Activated B cell treated with CpG ODN at 0.5 μM for 24 hours (primary cell): ENCODE measurements at regions not wholly inside any gene's neighbourhood (a gene's known extent, or its start where the extent isn't known, plus 50 kb on each side); places are given as distances from the start of the nearest gene placed in this dataset.

Source experiments
- ATAC-seq: fragments of 200-7000 bp; cut with Tn5 transposase; one replicate; pipeline ENCODE4 v1.10.0; 2021; ENCODE audit warnings: low read depth, mild to moderate bottlenecking, moderate library complexity
- CTCF ChIA-PET: fragments of 350-600 bp; sonication (Branson Sonifier 250); formaldehyde crosslinking; loops from one replicate; lab custom pipeline; 2021; ENCODE audit warnings: antibody characterized with exemption; lab: Charles Lee
- POLR2A ChIA-PET: fragments of 350-600 bp; sonication (Branson Sonifier 250); formaldehyde crosslinking; loops from one replicate; lab custom pipeline; 2021; ENCODE audit warnings: antibody characterized with exemption; lab: Charles Lee
- DNase-seq: peaks from one replicate; pipeline ENCODE4 v3.0.0; 2022
- H3K27ac Mint-ChIP-seq: one replicate; pipeline ENCODE4 v1.8.0; 2020; ENCODE audit warnings: mixed read lengths
- H3K27me3 Mint-ChIP-seq: one replicate; pipeline ENCODE4 v1.8.0; 2021; ENCODE audit warnings: mixed read lengths
- H3K36me3 Mint-ChIP-seq: one replicate; pipeline ENCODE4 v1.8.0; 2021; ENCODE audit warnings: low read depth, mixed read lengths
- H3K4me1 Mint-ChIP-seq: one replicate; pipeline ENCODE4 v1.8.0; 2021; ENCODE audit warnings: mixed read lengths
- H3K4me3 Mint-ChIP-seq: one replicate; pipeline ENCODE4 v1.8.0; 2020; ENCODE audit warnings: mild to moderate bottlenecking, mixed read lengths
- H3K9me3 Mint-ChIP-seq: one replicate; pipeline ENCODE4 v1.8.0; 2020; ENCODE audit warnings: mixed read lengths
- intact Hi-C: fragments of 100-400 bp; cut with micrococcal nuclease; formaldehyde crosslinking; loops from one replicate; pipeline ENCODE4 v1.15.1; 2024
- TF ChIP-seq, protein P1 (sequence below): fragments of 200-600 bp; IDR thresholded peaks from one replicate; pipeline ENCODE4 v1.8.0; 2022; ENCODE audit warnings: antibody characterized with exemption, mild to moderate bottlenecking

GRCh38 chr3:24943961-24944360 is 449.3 kb upstream of the THRB start:
- ChIA-PET POLR2A (no interaction called here), CTCF (no interaction called here)
- Mint-ChIP-seq H3K4me1 (no peaks in the 10 kb centered on the region), H3K36me3 (no peaks in the 10 kb centered on the region), H3K27ac (no peak overlapping the region), H3K27me3 (no peaks in the 10 kb centered on the region), H3K4me3 (no peak overlapping the region), H3K9me3 (no peaks in the 10 kb centered on the region)
- DNase-seq: no peak
- TF ChIP-seq, protein P1, sequence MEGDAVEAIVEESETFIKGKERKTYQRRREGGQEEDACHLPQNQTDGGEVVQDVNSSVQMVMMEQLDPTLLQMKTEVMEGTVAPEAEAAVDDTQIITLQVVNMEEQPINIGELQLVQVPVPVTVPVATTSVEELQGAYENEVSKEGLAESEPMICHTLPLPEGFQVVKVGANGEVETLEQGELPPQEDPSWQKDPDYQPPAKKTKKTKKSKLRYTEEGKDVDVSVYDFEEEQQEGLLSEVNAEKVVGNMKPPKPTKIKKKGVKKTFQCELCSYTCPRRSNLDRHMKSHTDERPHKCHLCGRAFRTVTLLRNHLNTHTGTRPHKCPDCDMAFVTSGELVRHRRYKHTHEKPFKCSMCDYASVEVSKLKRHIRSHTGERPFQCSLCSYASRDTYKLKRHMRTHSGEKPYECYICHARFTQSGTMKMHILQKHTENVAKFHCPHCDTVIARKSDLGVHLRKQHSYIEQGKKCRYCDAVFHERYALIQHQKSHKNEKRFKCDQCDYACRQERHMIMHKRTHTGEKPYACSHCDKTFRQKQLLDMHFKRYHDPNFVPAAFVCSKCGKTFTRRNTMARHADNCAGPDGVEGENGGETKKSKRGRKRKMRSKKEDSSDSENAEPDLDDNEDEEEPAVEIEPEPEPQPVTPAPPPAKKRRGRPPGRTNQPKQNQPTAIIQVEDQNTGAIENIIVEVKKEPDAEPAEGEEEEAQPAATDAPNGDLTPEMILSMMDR: no peak
- intact Hi-C loops: no loop called here
- no peak for ATAC-seq

GRCh38 chr3:24944805-24945520 is 450.3 kb upstream of the THRB start:
- Mint-ChIP-seq H3K9me3 (no peaks in the 10 kb centered on the region), H3K4me1 (no peaks in the 10 kb centered on the region), H3K4me3 (no peak overlapping the region), H3K27ac (no peak overlapping the region), H3K27me3 (no peaks in the 10 kb centered on the region), H3K36me3 (no peaks in the 10 kb centered on the region)
- ChIA-PET POLR2A (no interaction called here), CTCF (no interaction called here)
- TF ChIP-seq, protein P1: no peak
- no peak for DNase-seq
- intact Hi-C loops: no loop called here
- no peak for ATAC-seq

DNA sequence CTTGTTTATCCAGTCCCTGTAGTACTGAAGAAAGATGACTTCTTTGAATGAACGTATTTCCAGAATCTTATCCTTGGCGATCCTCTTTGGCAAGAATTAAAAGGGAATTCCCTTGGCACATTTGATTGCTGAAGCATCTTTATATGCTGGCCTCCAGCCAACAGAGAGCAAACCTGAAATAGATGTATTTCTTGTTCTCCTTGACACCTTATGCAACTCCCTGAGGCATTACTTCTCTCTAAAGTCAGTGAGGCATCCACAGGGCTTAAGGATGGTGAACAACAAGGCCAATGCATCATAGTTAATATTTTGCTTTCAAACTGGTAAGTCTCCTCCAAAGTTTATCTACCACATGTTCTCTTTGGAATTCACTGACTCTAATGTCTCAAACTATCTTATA is 450.9 kb upstream of the THRB start:
- TF ChIP-seq, protein P1: no peak
- Mint-ChIP-seq H3K27ac (no peak overlapping the region), H3K9me3 (no peaks in the 10 kb centered on the region), H3K36me3 (no peaks in the 10 kb centered on the region), H3K27me3 (no peaks in the 10 kb centered on the region), H3K4me1 (no peaks in the 10 kb centered on the region), H3K4me3 (no peak overlapping the region)
- no peak for ATAC-seq
- POLR2A ChIA-PET: no interaction called here
- DNase-seq: no peak
- CTCF ChIA-PET: no interaction called here
- intact Hi-C loops: no loop called here

DNA sequence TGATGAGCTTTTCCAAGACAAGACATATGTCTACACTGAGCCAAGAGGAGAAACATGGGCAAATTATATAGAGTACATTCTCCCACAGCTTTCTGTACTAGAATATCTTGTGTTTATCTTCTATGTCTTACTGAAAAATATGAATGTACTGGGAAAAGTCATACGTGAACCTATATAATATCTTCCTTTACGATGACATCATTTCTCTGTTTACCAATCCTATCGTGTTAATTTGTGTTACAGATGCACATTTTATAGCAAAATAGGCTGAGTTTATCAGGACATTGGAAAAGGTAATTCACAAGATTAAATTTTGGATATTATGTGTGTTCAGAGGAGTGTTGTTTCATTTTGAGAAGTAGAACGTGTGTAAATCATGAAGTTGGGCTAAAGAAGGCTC is 452.5 kb upstream of the THRB start:
- intact Hi-C loops: no loop called here
- ChIA-PET CTCF (no interaction called here), POLR2A (no interaction called here)
- no peaks in the 10 kb centered on the region for H3K36me3 Mint-ChIP-seq
- H3K4me1 Mint-ChIP-seq: no peaks in the 10 kb centered on the region
- no peak overlapping the region for H3K27ac Mint-ChIP-seq
- ATAC-seq (no peak), DNase-seq (no peak)
- H3K9me3 Mint-ChIP-seq: no peaks in the 10 kb centered on the region
- no peak overlapping the region for H3K4me3 Mint-ChIP-seq
- TF ChIP-seq, protein P1: no peak
- no peaks in the 10 kb centered on the region for H3K27me3 Mint-ChIP-seq

DNA sequence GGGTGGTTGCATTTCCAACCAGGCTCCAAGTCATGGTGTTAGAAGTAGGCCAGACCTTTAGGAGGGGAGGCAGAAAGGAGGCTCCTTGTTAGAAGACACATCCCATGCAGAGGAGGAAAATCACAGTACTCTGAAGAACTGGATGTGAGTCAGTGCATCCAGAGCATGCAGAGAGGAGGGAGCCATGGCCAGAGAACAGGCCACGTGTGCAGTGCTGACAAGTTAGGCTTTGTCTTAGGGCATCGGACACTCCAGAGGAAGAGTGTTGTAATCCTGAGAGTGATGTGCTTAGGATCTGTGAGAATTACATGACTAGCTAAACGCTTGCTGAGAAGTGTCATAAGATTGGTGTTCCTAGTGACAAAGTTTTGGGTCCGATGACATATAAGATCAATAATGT is 456.5 kb upstream of the THRB start:
- CTCF ChIA-PET: no interaction called here
- no peak overlapping the region for H3K27ac Mint-ChIP-seq
- no peak for ATAC-seq

More for the DNA sequence above, 456.5 kb upstream of the THRB start:
- no peaks in the 10 kb centered on the region for H3K36me3 Mint-ChIP-seq
- no peaks in the 10 kb centered on the region for H3K27me3 Mint-ChIP-seq
- H3K4me1 Mint-ChIP-seq: no peaks in the 10 kb centered on the region
- intact Hi-C loops: no loop called here
- H3K9me3 Mint-ChIP-seq: no peaks in the 10 kb centered on the region
- no peak for DNase-seq
- no peak overlapping the region for H3K4me3 Mint-ChIP-seq
- POLR2A ChIA-PET: no interaction called here
- TF ChIP-seq, protein P1: no peak
